Calu3 (cell line): ENCODE measurements at regions not wholly inside any gene's neighbourhood (a gene's known extent, or its start where the extent isn't known, plus 50 kb on each side); places are given as distances from the start of the nearest gene placed in this dataset.

Source experiments
- BruUV-seq: library from RNA; stranded (reverse); fragments of 400-500 nt; replicated peaks from 2 replicates; lab custom pipeline; 2021; lab: Mats Ljungman, UMichigan
- CTCF ChIA-PET: fragments of 300-600 bp; sonication (Branson Sonifier 250); formaldehyde crosslinking; loops from one replicate; lab custom pipeline; 2022; ENCODE audit warnings: antibody characterized with exemption; lab: Charles Lee
- DNase-seq: peaks from one replicate; pipeline ENCODE4 v3.0.0; 2022
- H3K27ac Mint-ChIP-seq: one replicate; pipeline ENCODE4 v1.8.0; 2022; ENCODE audit warnings: mixed read lengths; ENCODE audit not compliant: unreplicated experiment
- H3K27me3 Mint-ChIP-seq: one replicate; pipeline ENCODE4 v1.8.0; 2022; ENCODE audit warnings: mixed read lengths; ENCODE audit not compliant: unreplicated experiment
- H3K36me3 Mint-ChIP-seq: one replicate; pipeline ENCODE4 v1.8.0; 2022; ENCODE audit warnings: mild to moderate bottlenecking, moderate library complexity, mixed read lengths; ENCODE audit not compliant: insufficient read depth, unreplicated experiment
- H3K4me1 Mint-ChIP-seq: one replicate; pipeline ENCODE4 v1.8.0; 2022; ENCODE audit warnings: mild to moderate bottlenecking, low read depth, mixed read lengths; ENCODE audit not compliant: unreplicated experiment
- H3K4me3 Mint-ChIP-seq: one replicate; pipeline ENCODE4 v1.8.0; 2022; ENCODE audit warnings: mild to moderate bottlenecking, low read depth, moderate library complexity, mixed read lengths; ENCODE audit not compliant: unreplicated experiment
- H3K9me3 Mint-ChIP-seq: one replicate; pipeline ENCODE4 v1.8.0; 2022; ENCODE audit warnings: low read depth, mixed read lengths; ENCODE audit not compliant: unreplicated experiment
- CTCF ChIP-seq: fragments of 200-600 bp; IDR thresholded peaks from one replicate; pipeline ENCODE4 v1.8.0; 2022; ENCODE audit warnings: antibody characterized with exemption; ENCODE audit not compliant: unreplicated experiment
- intact Hi-C: fragments of 100-400 bp; cut with micrococcal nuclease; formaldehyde crosslinking; loops from one replicate; pipeline ENCODE4 v1.10.0; 2022; ENCODE audit not compliant: unreplicated experiment

- DNase-seq = no peak
- Mint-ChIP-seq H3K27ac (no peak overlapping the region), H3K9me3 (no peaks in the 10 kb centered on the region), H3K4me3 (no peak overlapping the region), H3K36me3 (no peaks in the 10 kb centered on the region), H3K4me1 (peaks cover 3% of the 10 kb centered on the region), H3K27me3 (no peaks in the 10 kb centered on the region)
- CTCF ChIA-PET = no interaction called here
- TF ChIP-seq CTCF = no peak
- intact Hi-C loops = no loop called here
- BruUV-seq = no TSS peak
These were observed 125.0 kb upstream of the CDC42EP3 start for GRCh38 chr2:37796481-37796880.

- Mint-ChIP-seq H3K27ac (no peak overlapping the region), H3K36me3 (no peaks in the 10 kb centered on the region), H3K27me3 (no peaks in the 10 kb centered on the region), H3K9me3 (no peaks in the 10 kb centered on the region), H3K4me3 (no peak overlapping the region), H3K4me1 (peaks cover 9% of the 10 kb centered on the region)
- no peak for DNase-seq
- CTCF ChIA-PET = no interaction called here
- TF ChIP-seq CTCF = no peak
- intact Hi-C loops = no loop called here
- BruUV-seq = no TSS peak
These were observed 125.6 kb upstream of the CDC42EP3 start for GRCh38 chr2:37797081-37797480.

GRCh38 chr2:37798315-37799005 lies 126.6 kb upstream of the RMDN2 start:
- H3K36me3 Mint-ChIP-seq = no peaks in the 10 kb centered on the region
- TF ChIP-seq CTCF = no peak
- CTCF ChIA-PET = no interaction called here
- intact Hi-C loops = no loop called here
- DNase-seq = no peak
- no peak overlapping the region for H3K27ac Mint-ChIP-seq
- no peaks in the 10 kb centered on the region for H3K9me3 Mint-ChIP-seq
- BruUV-seq = no TSS peak
- H3K4me1 Mint-ChIP-seq = peaks cover 23% of the 10 kb centered on the region
- H3K4me3 Mint-ChIP-seq = no peak overlapping the region
- H3K27me3 Mint-ChIP-seq = no peaks in the 10 kb centered on the region

- H3K4me1 Mint-ChIP-seq = peaks cover 30% of the 10 kb centered on the region
- DNase-seq = no peak
- no TSS peak for BruUV-seq
These were observed 124.8 kb upstream of the RMDN2 start for GRCh38 chr2:37800176-37800858.

More at GRCh38 chr2:37800176-37800858, 124.8 kb upstream of the RMDN2 start:
- no peaks in the 10 kb centered on the region for H3K36me3 Mint-ChIP-seq
- CTCF ChIA-PET = no interaction called here
- no peak overlapping the region for H3K4me3 Mint-ChIP-seq
- intact Hi-C loops = no loop called here
- no peak overlapping the region for H3K27ac Mint-ChIP-seq
- H3K27me3 Mint-ChIP-seq = no peaks in the 10 kb centered on the region
- no peaks in the 10 kb centered on the region for H3K9me3 Mint-ChIP-seq
- no peak for TF ChIP-seq CTCF
